HEK293T (cell line): ENCODE measurements at regions not wholly inside any gene's neighbourhood (a gene's known extent, or its start where the extent isn't known, plus 50 kb on each side); places are given as distances from the start of the nearest gene placed in this dataset.

Experiments used
- BHLHE40 ChIP-seq: fragments of 450-650 bp; IDR thresholded peaks from 2 replicates; pipeline ENCODE4 v1.6.1; 2016; ENCODE audit warnings: mild to moderate bottlenecking, moderate library complexity, borderline replicate concordance
- ELF4 ChIP-seq: fragments of 450-650 bp; IDR thresholded peaks from 2 replicates; pipeline ENCODE4 v1.6.1; 2017; ENCODE audit warnings: antibody characterized with exemption
- FOXA1 ChIP-seq: fragments of 450-650 bp; IDR thresholded peaks from 2 replicates; pipeline ENCODE4 v1.6.1; 2016; ENCODE audit warnings: mild to moderate bottlenecking
- FOXM1 ChIP-seq: fragments of 450-650 bp; IDR thresholded peaks from 2 replicates; pipeline ENCODE4 v1.6.1; 2017; ENCODE audit warnings: mild to moderate bottlenecking, borderline replicate concordance
- LEF1 ChIP-seq: fragments of 450-650 bp; IDR thresholded peaks from 2 replicates; pipeline ENCODE4 v1.6.1; 2017; ENCODE audit warnings: mild to moderate bottlenecking, borderline replicate concordance
- SP1 ChIP-seq: fragments of 450-650 bp; IDR thresholded peaks from 2 replicates; pipeline ENCODE4 v1.6.1; 2017
- SUZ12 ChIP-seq: fragments of 450-650 bp; IDR thresholded peaks from 2 replicates; pipeline ENCODE4 v1.6.1; 2016; ENCODE audit warnings: mild to moderate bottlenecking

- TF ChIP-seq FOXM1 (no peak), BHLHE40 (no peak), SP1 (no peak), LEF1 (no peak), FOXA1 (no peak), ELF4 (no peak), SUZ12 (no peak)
Observed at GRCh38 chr4:138034871-138035270, 207.3 kb downstream of the SLC7A11 start.
